Activated gamma-delta T cell treated with anti-CD3 and anti-CD28 coated beads, Interleukin-2, amount 50 U/mL, for 16 hours (primary cell): ENCODE measurements at regions not wholly inside any gene's neighbourhood (a gene's known extent, or its start where the extent isn't known, plus 50 kb on each side); places are given as distances from the start of the nearest gene placed in this dataset.

Experiments used
- DNase-seq: peaks from one replicate; pipeline ENCODE4 v3.0.0-alpha.2; 2020; ENCODE audit warnings: low read depth

DNA sequence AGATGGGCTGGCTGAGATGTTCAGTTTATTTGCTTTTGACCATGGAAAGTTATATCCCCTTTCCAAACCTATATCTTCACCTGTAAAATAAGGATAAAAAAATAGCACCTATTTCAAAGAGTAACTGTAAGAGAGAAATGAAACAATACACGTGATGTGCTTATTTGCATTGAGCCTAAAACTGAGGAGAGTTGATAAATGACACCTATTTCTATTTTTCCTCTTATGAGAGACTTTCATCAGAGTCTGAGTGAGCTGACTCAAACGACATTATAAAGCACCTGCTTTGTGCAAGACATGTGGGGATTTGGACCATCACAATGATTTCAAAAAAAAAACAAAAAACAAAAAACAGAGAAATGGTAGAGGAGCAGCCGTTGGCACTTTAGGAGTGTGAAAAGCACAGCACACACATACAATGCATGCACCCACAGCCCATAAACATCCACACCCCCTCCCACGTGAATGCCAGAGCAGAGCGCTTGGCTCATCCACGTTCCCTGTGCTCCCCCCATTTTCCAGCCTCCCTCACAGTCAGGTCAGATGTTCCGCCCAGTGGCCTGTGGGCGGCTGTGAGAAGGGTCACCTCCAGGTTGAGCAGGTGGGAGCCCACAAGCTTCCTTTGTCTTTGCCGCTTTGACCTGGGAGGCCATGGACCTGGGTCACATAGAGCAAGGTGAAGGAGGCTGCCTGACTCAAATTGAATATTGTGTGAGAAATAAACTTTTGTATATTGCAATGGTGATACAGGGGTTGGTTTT is 253.2 kb upstream of the ZNF32 start:
- no peak for DNase-seq

DNA sequence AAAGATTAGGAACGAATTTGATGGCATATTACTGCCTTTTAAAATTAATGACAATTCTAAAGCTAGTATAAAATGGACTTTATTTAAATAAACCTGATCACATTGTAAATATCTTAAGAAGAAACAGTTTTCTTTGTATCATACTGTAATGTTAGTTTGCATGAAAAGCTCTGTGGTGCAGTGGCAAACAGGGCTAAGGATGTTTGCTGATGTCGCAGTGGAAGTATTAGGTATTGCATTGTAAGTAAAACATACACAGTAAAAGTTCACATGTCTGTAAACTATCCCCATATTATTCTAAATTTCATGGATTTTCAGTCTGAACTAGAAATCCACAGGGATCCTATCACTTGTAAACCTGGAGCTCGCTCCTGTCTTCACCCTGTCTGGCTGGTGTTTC is 252.6 kb upstream of the ZNF32 start:
- DNase-seq = no peak

DNA sequence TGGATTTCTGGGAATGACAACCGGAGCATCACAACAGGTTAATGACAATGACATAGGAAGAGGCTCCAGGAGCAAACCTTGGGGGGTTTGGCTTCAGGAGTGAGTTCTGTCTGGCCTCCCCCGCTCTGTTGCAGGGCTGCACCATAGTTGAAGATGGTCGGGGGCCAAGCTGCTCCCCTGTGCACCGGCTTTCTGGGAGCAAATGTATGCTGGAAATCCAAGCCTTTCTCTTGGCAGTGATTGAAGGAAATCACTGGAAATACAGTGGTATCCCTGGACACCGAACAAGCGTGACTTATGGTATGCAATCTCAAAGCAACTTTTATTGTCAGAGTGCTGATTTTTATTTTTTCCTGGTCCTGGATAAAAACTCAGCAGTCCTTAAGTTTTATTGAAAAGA is 251.9 kb upstream of the ZNF32 start:
- no peak for DNase-seq

GRCh38 chr10:43899224-43899959 is 250.7 kb upstream of the ZNF32 start:
- no peak for DNase-seq

- DNase-seq = no peak
These were observed 249.9 kb upstream of the ZNF32 start for GRCh38 chr10:43898592-43898991.

GRCh38 chr10:43897765-43898419 is 249.2 kb upstream of the ZNF32 start:
- DNase-seq = no peak

- DNase-seq = no peak
These were observed 243.5 kb upstream of the ZNF32 start for GRCh38 chr10:43892062-43892770.

GRCh38 chr10:43891241-43891640 is 242.6 kb upstream of the ZNF32 start:
- no peak for DNase-seq

- DNase-seq = no peak
These were observed 241.4 kb upstream of the ZNF32 start for GRCh38 chr10:43890124-43890523.

- DNase-seq = no peak
These were observed 239.9 kb upstream of the ZNF32 start for GRCh38 chr10:43888586-43888985.

- no peak for DNase-seq
These were observed 237.2 kb upstream of the ZNF32 start for GRCh38 chr10:43885842-43886241.

DNA sequence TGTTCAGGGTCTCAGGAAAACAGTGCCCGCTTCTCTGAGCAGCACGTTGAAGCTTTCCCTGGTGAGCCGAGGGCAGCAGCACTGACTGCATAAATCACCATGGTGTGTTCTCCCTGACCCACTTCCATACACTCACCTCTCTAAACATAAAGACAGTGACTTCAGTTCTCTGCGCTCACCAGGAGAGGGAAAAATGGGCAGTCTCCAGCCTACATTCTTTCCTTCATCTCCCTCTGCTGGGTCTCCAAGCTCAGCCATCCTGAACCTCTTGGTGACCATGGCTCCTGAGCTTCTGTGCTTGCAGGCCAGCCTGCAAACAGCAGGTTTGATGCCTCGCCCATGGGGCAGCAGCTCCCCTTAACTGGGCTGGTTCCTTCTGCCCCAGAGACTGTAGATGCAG is 236.6 kb upstream of the ZNF32 start:
- DNase-seq = no peak

DNA sequence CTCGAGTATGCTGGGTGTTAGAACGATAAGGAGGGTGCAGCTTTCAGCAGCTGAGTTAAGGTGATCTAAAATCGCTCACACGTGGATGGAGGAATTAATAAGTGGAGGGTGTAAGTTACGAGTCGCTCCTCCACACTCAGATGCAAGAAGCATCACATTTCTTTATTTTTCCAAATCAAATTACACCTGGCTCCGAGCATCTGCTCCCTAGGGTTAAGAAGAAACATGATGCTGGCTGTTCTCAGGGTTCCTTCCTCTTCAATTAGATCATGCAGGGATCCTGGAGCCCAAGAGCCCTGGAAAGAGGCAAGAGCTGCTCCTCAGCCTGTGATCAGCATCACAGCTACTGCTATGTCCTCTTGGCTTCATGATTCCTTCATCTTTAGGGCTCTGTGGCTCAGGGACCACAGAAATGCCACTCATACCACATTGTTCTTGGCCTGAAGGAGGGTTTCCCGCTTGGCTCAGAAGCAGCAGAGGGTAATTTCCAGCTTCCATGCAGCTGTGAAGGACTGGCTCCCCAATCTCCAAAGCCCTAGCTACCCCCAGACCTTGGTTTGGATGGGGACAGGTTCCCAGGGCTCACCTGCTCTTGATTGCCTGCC is 235.9 kb upstream of the ZNF32 start:
- DNase-seq = no peak

DNA sequence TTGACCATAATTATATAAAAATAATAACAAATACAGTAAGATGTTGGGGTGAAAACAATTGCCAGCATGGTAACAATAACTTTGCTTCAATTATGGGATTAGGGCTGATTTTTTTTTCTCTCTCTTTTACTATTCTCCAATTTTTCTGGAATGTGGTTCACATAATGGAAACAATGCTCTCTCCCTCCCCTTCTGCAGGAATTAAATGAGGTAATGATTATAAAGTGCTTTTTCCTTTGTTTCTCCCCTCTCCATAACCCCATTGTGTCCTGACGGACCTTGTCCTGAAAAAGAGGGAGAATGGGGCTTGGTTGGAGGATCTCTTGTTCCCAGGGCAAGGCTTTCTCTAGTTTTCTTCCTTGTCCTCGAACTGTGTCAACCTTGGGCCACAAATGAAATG is 234.0 kb upstream of the ZNF32 start:
- no peak for DNase-seq

DNA sequence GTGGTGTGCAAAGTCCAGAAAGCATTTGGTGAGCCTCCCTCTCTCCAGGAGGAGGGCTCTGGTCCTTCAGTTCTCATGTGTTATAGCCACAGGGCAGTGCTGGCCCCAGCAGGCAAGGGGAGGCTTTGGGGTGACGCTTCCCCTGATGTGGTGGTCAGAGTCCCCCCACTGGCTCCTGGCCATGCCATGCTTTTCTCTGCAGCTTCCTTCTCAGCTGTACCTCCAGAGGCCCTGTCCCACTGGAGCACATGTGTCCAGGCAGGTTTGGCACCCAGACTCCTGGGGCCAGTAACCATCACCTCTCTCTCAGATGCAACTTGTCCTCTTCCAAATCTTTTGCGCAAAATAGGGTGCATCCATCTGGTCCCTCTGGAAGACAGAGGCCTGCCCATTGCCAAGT is 233.0 kb upstream of the ZNF32 start:
- DNase-seq = no peak

DNA sequence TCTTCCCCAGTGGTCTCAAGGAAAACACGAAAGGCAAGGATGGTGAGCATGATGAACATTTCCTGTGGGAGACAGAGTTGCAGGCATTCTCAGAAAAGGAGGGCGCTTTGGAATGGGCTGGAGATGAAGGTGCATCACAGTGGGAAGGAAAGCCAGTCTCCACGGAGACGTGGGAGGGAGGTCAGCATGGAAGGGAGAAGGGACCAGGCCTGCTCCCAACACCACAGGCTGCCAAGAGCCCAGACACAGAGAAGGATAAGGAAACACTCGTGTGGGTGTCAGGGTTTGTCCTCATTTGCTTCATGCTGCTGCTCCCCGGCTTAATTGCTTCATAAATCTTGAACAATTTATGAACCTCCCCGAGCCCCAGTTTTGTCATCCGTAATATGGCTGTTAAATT is 231.5 kb upstream of the ZNF32 start:
- DNase-seq = no peak

DNA sequence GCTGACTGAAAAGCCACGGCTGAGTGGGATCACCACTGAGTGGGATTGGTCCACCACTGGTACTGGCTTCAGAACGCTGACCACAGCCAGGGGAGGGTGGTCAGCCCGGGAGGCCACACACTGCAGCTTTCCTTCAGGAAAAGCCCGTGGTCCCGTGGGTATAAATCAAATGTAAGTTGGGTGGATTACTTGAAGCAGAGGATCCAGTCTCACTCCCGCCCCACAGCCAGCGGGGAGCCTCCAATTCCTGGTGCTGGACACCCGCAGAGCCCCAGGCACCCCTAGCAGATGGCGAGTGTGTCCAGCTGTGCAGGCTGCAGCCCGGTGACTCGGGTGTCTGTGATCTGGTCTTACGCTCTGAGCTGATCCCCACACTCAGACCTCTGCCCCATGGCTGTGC is 231.1 kb upstream of the ZNF32 start:
- no peak for DNase-seq

- no peak for DNase-seq
These were observed 230.5 kb upstream of the ZNF32 start for GRCh38 chr10:43879162-43879561.

- no peak for DNase-seq
These were observed 229.7 kb upstream of the ZNF32 start for GRCh38 chr10:43878386-43878785.

DNA sequence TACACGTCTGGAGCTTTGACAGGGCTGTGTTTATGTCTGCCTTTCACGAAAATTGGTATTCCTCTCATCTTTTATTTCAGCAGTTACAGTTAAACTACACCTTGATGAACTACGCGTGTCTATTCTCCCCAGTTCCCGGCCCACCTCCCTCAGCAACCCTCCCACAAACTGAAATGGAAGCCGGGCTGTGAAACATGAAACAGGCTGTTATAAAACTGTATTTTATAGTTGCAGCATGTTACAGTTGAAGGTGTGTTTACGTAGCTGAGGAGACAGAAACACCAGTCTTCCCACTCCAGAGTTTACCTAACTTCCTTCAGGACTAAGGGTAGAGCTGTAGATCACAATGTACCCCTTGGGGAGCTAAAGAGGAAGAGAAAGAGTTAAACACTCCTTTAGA is 228.3 kb upstream of the ZNF32 start:
- DNase-seq = no peak

DNA sequence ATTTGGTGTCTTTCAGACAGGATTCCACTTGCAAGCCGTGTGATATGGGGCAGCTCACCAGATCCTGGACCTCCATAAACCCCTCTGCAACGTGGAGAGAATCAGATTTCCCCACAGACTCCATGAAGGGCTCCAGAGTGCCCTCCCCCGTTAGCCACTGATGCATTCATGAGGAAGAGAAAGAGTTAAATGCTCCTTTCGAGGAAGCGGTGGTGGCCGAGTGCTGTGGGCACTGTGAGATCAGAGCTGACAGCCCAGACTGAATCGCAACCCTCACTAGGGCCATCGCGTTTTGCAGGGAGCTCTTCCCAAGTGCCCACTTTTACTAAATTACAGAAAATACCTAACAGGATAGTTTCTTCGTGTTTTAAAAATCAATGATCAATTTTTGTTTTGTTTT is 226.3 kb upstream of the ZNF32 start:
- no peak for DNase-seq

DNA sequence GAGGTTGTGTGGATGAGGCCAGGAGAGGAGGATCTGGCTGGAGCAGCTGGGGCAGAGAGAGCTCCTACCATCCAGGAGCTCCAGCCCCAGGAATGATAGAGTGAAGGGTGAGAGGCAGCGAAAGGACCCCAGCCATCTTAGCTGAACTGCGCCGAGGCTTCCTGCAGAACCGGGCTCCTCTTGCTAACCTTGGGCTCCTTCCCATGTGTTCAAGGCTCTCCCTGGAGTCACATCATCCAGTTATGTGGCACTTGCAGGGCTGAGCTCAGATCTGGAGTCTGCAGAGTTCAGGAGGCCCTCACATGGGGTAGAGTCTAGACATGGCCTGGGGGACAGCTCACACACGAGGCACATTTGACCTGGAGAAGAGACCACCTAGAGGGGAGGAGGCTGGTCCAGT is 225.0 kb upstream of the ZNF32 start:
- no peak for DNase-seq
